ENCODE measurements at regions not wholly inside any gene's neighbourhood (a gene's known extent, or its start where the extent isn't known, plus 50 kb on each side); places are given as distances from the start of the nearest gene placed in this dataset.

DNA sequence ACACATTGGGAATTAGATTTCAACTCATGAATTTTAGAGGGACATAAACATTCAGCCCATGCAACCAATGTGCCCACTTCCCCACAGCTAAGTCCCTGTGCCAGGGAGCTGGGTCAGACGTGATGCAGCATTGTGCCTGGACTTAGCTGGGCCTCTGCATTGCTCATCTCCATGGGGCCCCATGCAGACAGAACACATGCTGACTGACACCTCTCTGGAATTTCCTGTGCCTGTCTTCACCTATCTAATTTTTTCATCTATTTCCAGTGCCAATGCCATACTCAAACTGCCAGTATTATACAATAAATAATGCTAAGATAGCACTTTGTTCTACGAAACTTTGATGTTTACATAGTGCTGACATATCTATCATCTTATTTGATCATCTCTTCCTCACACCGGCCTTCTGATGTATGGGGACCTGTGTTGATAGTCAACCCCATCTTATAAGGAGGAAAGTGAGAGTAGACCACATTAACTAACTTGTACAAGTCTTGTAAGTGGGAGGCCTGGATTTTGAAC is 92.2 kb downstream of the CDC42EP3 start:
- TF ChIP-seq, protein P1, sequence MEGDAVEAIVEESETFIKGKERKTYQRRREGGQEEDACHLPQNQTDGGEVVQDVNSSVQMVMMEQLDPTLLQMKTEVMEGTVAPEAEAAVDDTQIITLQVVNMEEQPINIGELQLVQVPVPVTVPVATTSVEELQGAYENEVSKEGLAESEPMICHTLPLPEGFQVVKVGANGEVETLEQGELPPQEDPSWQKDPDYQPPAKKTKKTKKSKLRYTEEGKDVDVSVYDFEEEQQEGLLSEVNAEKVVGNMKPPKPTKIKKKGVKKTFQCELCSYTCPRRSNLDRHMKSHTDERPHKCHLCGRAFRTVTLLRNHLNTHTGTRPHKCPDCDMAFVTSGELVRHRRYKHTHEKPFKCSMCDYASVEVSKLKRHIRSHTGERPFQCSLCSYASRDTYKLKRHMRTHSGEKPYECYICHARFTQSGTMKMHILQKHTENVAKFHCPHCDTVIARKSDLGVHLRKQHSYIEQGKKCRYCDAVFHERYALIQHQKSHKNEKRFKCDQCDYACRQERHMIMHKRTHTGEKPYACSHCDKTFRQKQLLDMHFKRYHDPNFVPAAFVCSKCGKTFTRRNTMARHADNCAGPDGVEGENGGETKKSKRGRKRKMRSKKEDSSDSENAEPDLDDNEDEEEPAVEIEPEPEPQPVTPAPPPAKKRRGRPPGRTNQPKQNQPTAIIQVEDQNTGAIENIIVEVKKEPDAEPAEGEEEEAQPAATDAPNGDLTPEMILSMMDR (IDR thresholded peaks at IDR 0.05; ENCODE audit: poor library complexity): no peak
- TF ChIP-seq EZH2 (IDR thresholded peaks at IDR 0.05; ENCODE audit: borderline replicate concordance): no peak
